Ishikawa (cell line): ENCODE measurements at regions not wholly inside any gene's neighbourhood (a gene's known extent, or its start where the extent isn't known, plus 50 kb on each side); places are given as distances from the start of the nearest gene placed in this dataset.

ENCODE experiments used
- CREB1 ChIP-seq: IDR thresholded peaks from 2 replicates; pipeline ENCODE4 v1.6.1; 2012; ENCODE audit warnings: low read depth
- EP300 ChIP-seq: IDR thresholded peaks from 2 replicates; pipeline ENCODE4 v1.6.1; 2012; ENCODE audit warnings: borderline replicate concordance
- NFIC ChIP-seq: IDR thresholded peaks from 2 replicates; pipeline ENCODE4 v1.6.1; 2012
- TAF1 ChIP-seq: IDR thresholded peaks from 2 replicates; pipeline ENCODE4 v1.6.1; 2012; ENCODE audit warnings: low read depth, mild to moderate bottlenecking
- TCF12 ChIP-seq: IDR thresholded peaks from 2 replicates; pipeline ENCODE4 v1.6.1; 2012; ENCODE audit warnings: low read depth

DNA sequence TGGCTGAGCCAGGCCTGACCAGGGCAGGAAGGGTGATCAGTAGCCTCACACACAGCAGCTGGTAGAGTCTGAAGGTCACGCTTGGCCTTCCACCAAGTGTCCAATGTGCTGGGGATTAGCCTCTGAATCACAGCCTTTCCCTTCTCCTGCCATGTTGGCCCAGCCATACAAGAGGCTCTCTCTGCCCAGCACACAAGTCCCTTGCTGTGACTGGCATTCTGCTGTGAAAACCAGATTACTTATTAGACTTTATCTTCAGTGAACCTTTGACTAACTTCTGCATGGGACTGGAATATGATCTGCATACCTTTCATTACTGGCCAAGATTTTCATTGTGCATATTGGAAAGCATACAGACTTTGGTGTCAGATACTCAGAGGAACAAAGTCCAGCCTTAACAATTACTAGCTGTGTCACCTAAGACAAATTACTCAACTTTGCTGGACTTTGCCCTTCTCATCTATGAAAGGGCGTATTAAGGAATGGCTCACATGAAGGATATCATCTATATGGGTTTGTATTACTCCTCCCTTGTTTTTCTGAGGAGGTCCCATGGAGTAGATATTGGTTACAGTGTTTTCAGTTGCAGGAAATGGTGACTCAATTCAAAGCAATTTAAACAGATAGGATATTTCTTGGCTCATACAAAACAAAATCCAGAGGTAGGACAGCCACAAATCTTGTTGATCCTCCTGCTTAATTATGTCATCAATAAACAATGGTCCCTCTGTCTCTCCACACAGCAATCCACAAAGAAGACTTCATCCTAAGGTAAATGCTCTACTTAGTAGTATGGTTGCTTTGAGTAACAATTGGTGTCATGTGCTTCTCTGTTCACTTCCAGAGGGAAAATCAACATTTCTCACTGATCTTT lies 99.6 kb downstream of the DYRK2 start:
- peak; percentile 44; the same call in 1 of the 2 replicates for TF ChIP-seq NFIC
- TF ChIP-seq TAF1 = no peak
- TF ChIP-seq EP300 = peak; percentile 51; the same call in 1 of the 2 replicates
- TF ChIP-seq CREB1 = no peak
- TF ChIP-seq TCF12 = no peak
